Ascending aorta (tissue), 2 donors: ENCODE measurements at regions not wholly inside any gene's neighbourhood (a gene's known extent, or its start where the extent isn't known, plus 50 kb on each side); places are given as distances from the start of the nearest gene placed in this dataset.

Source experiments
- DNase-seq, 2 donors: peaks; one replicate each; pipeline ENCODE4 v3.0.0-alpha.2; 2019; ENCODE audit warnings: low spot score in 2 of 2
- H3K27ac ChIP-seq, 2 donors: fragments of 200-600 bp; sonication (generic); one replicate each; pipeline ENCODE4 v1.5.1; 2016 to 2017; ENCODE audit warnings: mild to moderate bottlenecking in 1 of 2
- H3K27me3 ChIP-seq: fragments of 200-600 bp; sonication (generic); one replicate; pipeline ENCODE4 v1.5.1; 2017
- H3K36me3 ChIP-seq, 2 donors: fragments of 200-600 bp; sonication (generic); one replicate each; pipeline ENCODE4 v1.5.1; 2016
- H3K4me1 ChIP-seq, 2 donors: fragments of 200-600 bp; sonication (generic); one replicate each; pipeline ENCODE4 v1.5.1; 2016 to 2017; ENCODE audit warnings: mild to moderate bottlenecking in 1 of 2
- H3K4me3 ChIP-seq, 2 donors: fragments of 200-600 bp; sonication (generic); one replicate each; pipeline ENCODE4 v1.5.1; 2016 to 2017; ENCODE audit warnings: mild to moderate bottlenecking in 1 of 2
- H3K9me3 ChIP-seq, 2 donors: fragments of 200-600 bp; sonication (generic); one replicate each; pipeline ENCODE4 v1.5.1; 2016
- intact Hi-C: fragments of 100-400 bp; cut with DNase I; formaldehyde crosslinking; loops from one replicate; pipeline ENCODE4 v1.15.1; 2023
- TF ChIP-seq, protein P1 (sequence below), 3 experiments: fragments of 200-600 bp in 2 of 3; fragments of 450-650 bp in 1 of 3; sonication (generic) in 2 of 3; IDR thresholded peaks; one replicate each; pipeline ENCODE4 v1.5.1; 2016 to 2019; ENCODE audit warnings: antibody characterized with exemption in 3 of 3, mild to moderate bottlenecking in 1 of 3, moderate library complexity in 1 of 3

GRCh38 chr14:98545181-98545580 is 726.8 kb downstream of the BCL11B start:
- intact Hi-C loops, result no loop called here
- Histone ChIP-seq H3K36me3 (no peaks in the 10 kb centered on the region), H3K9me3 (no peaks in the 10 kb centered on the region), H3K4me3 (no peak overlapping the region), H3K4me1 (no peaks in the 10 kb centered on the region), H3K27me3 (no peaks in the 10 kb centered on the region), H3K27ac (no peak overlapping the region)
- DNase-seq, result no peak
- TF ChIP-seq, protein P1, sequence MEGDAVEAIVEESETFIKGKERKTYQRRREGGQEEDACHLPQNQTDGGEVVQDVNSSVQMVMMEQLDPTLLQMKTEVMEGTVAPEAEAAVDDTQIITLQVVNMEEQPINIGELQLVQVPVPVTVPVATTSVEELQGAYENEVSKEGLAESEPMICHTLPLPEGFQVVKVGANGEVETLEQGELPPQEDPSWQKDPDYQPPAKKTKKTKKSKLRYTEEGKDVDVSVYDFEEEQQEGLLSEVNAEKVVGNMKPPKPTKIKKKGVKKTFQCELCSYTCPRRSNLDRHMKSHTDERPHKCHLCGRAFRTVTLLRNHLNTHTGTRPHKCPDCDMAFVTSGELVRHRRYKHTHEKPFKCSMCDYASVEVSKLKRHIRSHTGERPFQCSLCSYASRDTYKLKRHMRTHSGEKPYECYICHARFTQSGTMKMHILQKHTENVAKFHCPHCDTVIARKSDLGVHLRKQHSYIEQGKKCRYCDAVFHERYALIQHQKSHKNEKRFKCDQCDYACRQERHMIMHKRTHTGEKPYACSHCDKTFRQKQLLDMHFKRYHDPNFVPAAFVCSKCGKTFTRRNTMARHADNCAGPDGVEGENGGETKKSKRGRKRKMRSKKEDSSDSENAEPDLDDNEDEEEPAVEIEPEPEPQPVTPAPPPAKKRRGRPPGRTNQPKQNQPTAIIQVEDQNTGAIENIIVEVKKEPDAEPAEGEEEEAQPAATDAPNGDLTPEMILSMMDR (IDR thresholded peaks at IDR 0.05), result no peak

- DNase-seq, result no peak
- Histone ChIP-seq H3K9me3 (no peaks in the 10 kb centered on the region), H3K27ac (no peak overlapping the region), H3K36me3 (no peaks in the 10 kb centered on the region), H3K4me3 (no peak overlapping the region), H3K4me1 (no peaks in the 10 kb centered on the region), H3K27me3 (no peaks in the 10 kb centered on the region)
- intact Hi-C loops, result no loop called here
- TF ChIP-seq, protein P1 (IDR thresholded peaks at IDR 0.05), result no peak
Observed at GRCh38 chr14:98548071-98548686, 723.8 kb downstream of the BCL11B start.

GRCh38 chr14:98551028-98551427 is 721.0 kb downstream of the BCL11B start:
- DNase-seq, result no peak
- no peaks in the 10 kb centered on the region for H3K36me3 ChIP-seq
- H3K27me3 ChIP-seq, result no peaks in the 10 kb centered on the region
- intact Hi-C loops, result no loop called here
- H3K27ac ChIP-seq, result no peak overlapping the region
- H3K4me1 ChIP-seq, result no peaks in the 10 kb centered on the region
- H3K9me3 ChIP-seq, result no peaks in the 10 kb centered on the region
- no peak overlapping the region for H3K4me3 ChIP-seq
- TF ChIP-seq, protein P1 (IDR thresholded peaks at IDR 0.05), result no peak

- no peak for DNase-seq
Observed at GRCh38 chr14:98555440-98555839, 716.6 kb downstream of the BCL11B start.

GRCh38 chr14:98564006-98564405 is 708.0 kb downstream of the BCL11B start:
- no peaks in the 10 kb centered on the region for H3K9me3 ChIP-seq
- TF ChIP-seq, protein P1 (IDR thresholded peaks at IDR 0.05), result no peak
- H3K27ac ChIP-seq, result no peak overlapping the region
- no peaks in the 10 kb centered on the region for H3K36me3 ChIP-seq
- H3K27me3 ChIP-seq, result no peaks in the 10 kb centered on the region
- H3K4me1 ChIP-seq, result no peaks in the 10 kb centered on the region
- DNase-seq, result no peak
- no peak overlapping the region for H3K4me3 ChIP-seq
- intact Hi-C loops, result no loop called here

More at GRCh38 chr14:98555440-98555839, 716.6 kb downstream of the BCL11B start:
- Histone ChIP-seq H3K4me3 (no peak overlapping the region), H3K4me1 (no peaks in the 10 kb centered on the region), H3K36me3 (no peaks in the 10 kb centered on the region), H3K9me3 (no peaks in the 10 kb centered on the region), H3K27me3 (no peaks in the 10 kb centered on the region), H3K27ac (no peak overlapping the region)
- TF ChIP-seq, protein P1 (IDR thresholded peaks at IDR 0.05), result no peak
- intact Hi-C loops, result no loop called here

- H3K9me3 ChIP-seq, result no peaks in the 10 kb centered on the region
- H3K4me3 ChIP-seq, result no peak overlapping the region
- no peak overlapping the region for H3K27ac ChIP-seq
- TF ChIP-seq, protein P1 (IDR thresholded peaks at IDR 0.05), result no peak
- no peak for DNase-seq
- H3K36me3 ChIP-seq, result no peaks in the 10 kb centered on the region
- intact Hi-C loops, result no loop called here
- H3K4me1 ChIP-seq, result no peaks in the 10 kb centered on the region
- H3K27me3 ChIP-seq, result no peaks in the 10 kb centered on the region
Observed at GRCh38 chr14:98564541-98564940, 707.5 kb downstream of the BCL11B start.
